Fibroblast of skin of back (primary cell): ENCODE measurements at regions not wholly inside any gene's neighbourhood (a gene's known extent, or its start where the extent isn't known, plus 50 kb on each side); places are given as distances from the start of the nearest gene placed in this dataset.
"Not testable (repeated sequence)": the region's sequence is repeated elsewhere in the genome, so short reads cannot be mapped to it uniquely, and the experiment has no call there.

Experiments
- DNase-seq: peaks from one replicate; pipeline ENCODE4 v3.0.0-alpha.2; 2013

DNA sequence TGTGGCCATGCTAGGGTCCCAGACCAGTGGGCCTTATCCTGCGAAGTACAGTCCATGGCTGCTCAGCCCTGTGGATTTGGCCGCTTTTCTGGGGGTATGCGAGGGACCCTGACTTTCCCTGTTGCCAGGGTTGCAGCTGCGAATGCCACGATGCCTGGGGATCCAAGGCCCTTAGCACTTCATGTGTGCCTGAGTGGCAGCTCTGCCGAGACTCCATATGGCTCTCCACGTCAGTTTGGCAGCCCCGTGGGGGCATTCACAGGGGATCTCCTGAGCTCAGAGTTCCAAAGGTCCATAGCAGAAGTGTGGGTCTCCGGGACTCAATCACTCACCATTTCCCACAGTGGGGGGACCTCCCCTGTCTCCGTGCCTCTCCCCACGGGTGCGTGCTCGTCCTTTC, 319.5 kb downstream of the DOK5 start:
- DNase-seq: no peak

DNA sequence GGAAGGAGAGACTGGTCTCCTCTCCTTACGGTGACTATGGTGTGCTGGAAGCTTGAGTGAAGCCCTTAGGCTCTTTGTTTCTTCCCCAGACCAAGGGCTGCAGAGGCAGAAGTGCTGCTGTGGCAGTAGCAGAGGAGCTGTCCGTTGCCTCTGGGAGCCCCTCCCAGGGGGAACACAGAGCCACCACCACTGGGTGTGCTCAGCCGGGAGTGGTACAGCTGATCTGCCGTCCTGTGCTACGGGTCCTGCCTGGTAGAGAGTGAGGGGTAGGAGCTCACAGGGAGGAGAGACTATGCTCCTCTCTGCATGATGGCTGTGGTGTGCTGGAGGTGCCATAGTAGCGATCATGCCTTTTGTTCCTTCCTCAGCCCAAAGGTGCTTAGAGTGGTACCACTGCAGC, 318.7 kb downstream of the DOK5 start:
- no peak for DNase-seq

GRCh38 chr20:54793291-54793992, 318.0 kb downstream of the DOK5 start:
- peak; percentile 15 for DNase-seq

GRCh38 chr20:54792688-54793087, 317.3 kb downstream of the DOK5 start:
- DNase-seq: peak; percentile 7

DNA sequence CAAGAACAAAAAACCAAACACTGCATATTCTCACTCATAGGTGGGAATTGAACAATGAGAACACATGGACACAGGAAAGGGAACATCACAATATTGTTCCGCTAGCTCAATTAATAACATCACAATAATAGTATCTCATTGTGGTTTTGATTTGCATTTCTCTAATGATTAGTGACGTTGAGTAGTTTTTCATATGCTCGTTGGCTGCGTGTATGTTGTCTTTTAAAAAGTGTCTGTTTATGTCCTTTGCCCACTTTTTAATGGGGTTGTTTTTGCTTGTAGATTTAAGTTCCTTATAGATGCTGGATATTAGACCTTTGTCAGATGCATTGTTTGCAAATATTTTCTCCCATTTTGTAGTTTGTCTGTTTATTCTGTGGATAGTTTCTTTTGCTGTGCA, 312.9 kb downstream of the DOK5 start:
- DNase-seq: not testable (repeated sequence)

- DNase-seq: not testable (repeated sequence)
Observed at GRCh38 chr20:54782758-54783157, 307.4 kb downstream of the DOK5 start.

DNA sequence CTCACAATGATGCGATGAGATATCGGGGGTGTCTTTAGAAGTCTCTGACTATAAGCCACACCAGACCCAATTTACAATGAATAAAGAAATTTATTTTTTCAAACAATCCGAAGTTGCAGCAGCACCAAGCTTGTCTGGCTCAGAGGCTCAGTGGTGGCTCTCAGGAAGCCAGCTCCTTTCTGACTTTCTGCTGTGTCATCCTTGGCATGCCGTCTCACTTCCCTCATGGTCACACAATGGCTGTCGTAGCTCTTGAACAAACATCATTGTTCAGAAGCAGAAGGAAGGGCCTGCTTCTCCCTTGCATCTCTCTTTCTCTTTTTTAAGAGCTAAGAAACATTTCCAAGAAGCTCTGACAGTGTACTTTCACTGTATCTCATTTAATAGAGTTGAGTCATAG, 299.0 kb downstream of the DOK5 start:
- no peak for DNase-seq

GRCh38 chr20:54773643-54774000, 298.2 kb downstream of the DOK5 start:
- DNase-seq: no peak

- DNase-seq: no peak
Observed at GRCh38 chr20:54772893-54773642, 297.7 kb downstream of the DOK5 start.

DNA sequence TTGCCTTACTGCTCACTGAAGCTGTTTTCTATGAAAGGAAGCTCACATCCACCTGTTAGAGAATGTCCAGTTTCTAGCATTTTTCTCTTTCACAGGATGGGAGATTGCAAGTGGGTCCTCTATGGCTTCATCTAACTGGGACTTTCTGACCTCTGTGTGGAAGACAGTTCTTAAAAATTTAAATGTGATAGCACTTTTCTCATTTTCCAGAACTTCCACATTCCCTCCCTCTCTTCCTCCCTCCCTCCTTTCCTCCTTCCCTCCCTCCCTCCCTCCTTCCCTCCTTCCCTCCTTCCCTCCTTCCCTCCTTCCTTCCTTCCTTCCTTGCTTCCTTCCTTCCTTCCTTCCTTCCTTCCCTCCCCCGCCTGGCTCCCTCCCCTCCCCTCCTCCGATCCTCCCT, 291.1 kb downstream of the DOK5 start:
- no peak for DNase-seq

DNA sequence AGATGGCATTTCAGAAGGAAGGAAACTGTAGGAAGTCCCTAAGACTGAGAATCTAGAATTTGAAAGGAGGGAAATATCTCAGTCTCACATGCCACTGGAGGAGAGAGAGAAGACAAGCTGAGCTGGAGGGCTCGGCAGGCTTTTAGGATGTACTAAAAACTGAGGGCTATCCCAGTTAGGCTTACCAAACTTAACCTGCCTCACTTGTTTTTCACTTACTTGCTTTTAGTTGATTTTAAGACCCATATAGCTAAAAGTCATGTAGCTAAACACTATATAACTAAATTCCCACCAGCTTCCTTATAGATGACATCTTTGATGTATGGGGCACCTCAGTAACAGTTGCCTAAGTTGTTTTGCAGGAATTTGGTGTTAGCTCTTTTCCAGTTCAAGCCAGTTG, 288.0 kb downstream of the DOK5 start:
- no peak for DNase-seq

DNA sequence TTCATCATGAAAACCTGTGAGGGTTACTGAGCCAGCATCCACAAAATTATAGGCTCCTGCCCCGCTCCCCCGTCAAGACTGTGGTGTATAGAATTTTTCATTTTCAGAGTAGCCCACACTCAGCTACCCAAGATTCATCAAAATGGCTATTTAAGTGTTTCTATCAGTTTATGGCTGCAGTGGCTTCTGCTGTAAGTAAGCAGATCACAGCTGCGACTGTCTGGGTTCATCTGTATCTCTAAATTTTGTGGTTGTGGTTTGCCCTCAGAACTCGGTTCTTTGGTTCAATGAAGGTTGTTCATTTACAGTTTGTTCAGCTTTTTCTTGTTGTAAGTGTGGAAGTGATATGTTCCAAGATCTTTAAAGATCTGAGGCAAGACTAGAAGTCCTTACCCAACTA, 284.2 kb downstream of the DOK5 start:
- DNase-seq: no peak

- DNase-seq: no peak
Observed at GRCh38 chr20:54746796-54747195, 271.4 kb downstream of the DOK5 start.

DNA sequence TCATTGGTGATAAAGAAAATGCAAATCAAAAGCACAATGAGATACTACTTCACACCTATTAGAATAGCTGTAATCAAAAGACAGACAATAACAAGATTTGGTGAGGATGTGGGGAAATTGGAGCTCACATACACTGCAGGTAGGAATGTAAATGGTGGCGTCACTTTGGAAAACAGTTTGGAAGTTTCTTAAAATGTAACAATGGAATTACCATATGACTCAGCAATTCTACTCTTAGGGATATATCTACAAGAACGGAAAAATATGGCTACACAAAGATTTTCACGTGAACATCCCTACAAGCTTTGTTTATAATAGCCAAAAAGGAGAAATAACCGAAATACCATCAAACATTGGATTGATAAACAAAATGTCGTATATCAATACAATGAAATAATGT, 270.4 kb downstream of the DOK5 start:
- DNase-seq: no peak

- DNase-seq: no peak
Observed at GRCh38 chr20:54744097-54744496, 268.7 kb downstream of the DOK5 start.

GRCh38 chr20:54742193-54742592, 266.8 kb downstream of the DOK5 start:
- DNase-seq: no peak

GRCh38 chr20:54736421-54736820, 261.0 kb downstream of the DOK5 start:
- DNase-seq: no peak

- DNase-seq: no peak
Observed at GRCh38 chr20:54733687-54734086, 258.3 kb downstream of the DOK5 start.

- DNase-seq: no peak
Observed at GRCh38 chr20:54727490-54727889, 252.1 kb downstream of the DOK5 start.

- DNase-seq: no peak
Observed at GRCh38 chr20:54726687-54727300, 251.4 kb downstream of the DOK5 start.

DNA sequence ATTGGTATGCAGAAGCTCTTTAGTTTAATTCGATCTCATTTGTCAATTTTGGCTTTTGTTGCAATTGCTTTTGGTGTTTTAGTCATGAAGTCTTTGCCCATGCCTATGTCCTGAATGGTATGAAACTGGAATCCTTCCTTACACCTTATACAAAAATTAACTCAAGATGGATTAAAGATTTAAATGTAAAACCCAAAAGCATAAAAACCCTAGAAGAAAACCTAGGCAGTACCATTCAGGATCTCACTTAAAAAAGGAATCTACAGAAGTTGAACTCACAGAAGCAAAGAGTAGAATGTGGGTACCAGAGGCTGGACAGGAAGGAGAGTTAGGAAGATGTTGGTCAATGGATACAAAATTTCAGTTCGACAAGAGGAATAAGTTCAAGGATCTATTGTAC, 249.9 kb downstream of the DOK5 start:
- not testable (repeated sequence) for DNase-seq

- DNase-seq: no peak
Observed at GRCh38 chr20:54723723-54724122, 248.3 kb downstream of the DOK5 start.

DNA sequence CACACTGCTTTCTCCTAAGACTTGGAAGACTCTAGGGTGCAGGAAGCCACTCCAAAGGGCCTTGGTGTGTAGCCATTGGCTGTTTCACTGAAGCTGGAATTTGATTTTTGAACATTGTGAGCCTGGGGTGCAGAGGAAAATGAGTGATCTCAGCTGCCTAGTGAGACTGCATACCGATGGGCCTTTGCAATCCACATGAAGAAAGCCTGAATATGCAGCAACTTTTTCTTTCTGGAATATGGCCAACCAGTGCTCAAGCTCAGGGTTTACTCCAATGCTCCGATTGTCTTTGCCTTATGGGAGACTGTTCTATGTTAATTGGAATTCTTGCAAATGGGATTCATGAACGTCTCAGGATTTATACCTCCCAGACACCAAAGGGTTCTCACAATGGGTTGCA, 242.6 kb downstream of the DOK5 start:
- no peak for DNase-seq

- no peak for DNase-seq
Observed at GRCh38 chr20:54716790-54717189, 241.4 kb downstream of the DOK5 start.
